Ovary (tissue), 7 donors: ENCODE measurements at regions not wholly inside any gene's neighbourhood (a gene's known extent, or its start where the extent isn't known, plus 50 kb on each side); places are given as distances from the start of the nearest gene placed in this dataset.

ENCODE experiments used
- DNase-seq, 5 donors: peaks; one replicate each; pipeline ENCODE4 v3.0.0-alpha.2; 2019 to 2020
- H3K27ac ChIP-seq, 2 donors: fragments of 200-600 bp; one replicate each; pipeline versions ENCODE4 v1.5.1 to v1.8.0; 2019 to 2022
- H3K27me3 ChIP-seq: fragments of 200-600 bp; one replicate; pipeline ENCODE4 v1.8.0; 2022
- H3K36me3 ChIP-seq: fragments of 200-600 bp; sonication (generic); one replicate; pipeline ENCODE4 v1.5.1; 2019
- H3K4me1 ChIP-seq: one replicate; pipeline ENCODE4 v1.8.1; 2013; ENCODE audit warnings: mild to moderate bottlenecking, moderate library complexity; ENCODE audit not compliant: insufficient read depth
- H3K4me3 ChIP-seq: fragments of 200-600 bp; sonication (generic); one replicate; pipeline ENCODE4 v1.5.1; 2017
- H3K9me3 ChIP-seq, 2 donors: fragments of 200-600 bp in 1 of 2; sonication (generic) in 1 of 2; one replicate each; pipeline versions ENCODE4 v1.5.1 to v1.8.1; 2013 to 2019; ENCODE audit warnings: mild to moderate bottlenecking in 1 of 2, moderate library complexity in 1 of 2
- EP300 ChIP-seq: sonication (generic); formaldehyde crosslinking; IDR thresholded peaks from one replicate; pipeline ENCODE4 v1.6.1; 2017; ENCODE audit warnings: antibody characterized with exemption
- POLR2A ChIP-seq: fragments of 450-650 bp; IDR thresholded peaks from one replicate; pipeline ENCODE4 v1.6.1; 2017; ENCODE audit warnings: antibody characterized with exemption, mild to moderate bottlenecking, moderate library complexity
- WGBS, 3 donors: extraction: QIAGEN DNeasy Blood & Tissue Kit in 1 of 3; methylation state at CpG; one replicate each; pipeline versions ENCODE4 v1.1.5 to v1.1.7; 2013 to 2017; 5-methylcytosine and 5-hydroxymethylcytosine counted together
- intact Hi-C, 4 donors: fragments of 100-400 bp; cut with DNase I; formaldehyde crosslinking; loops; one replicate each; pipeline versions ENCODE4 v1.11.0 to v1.15.1; 2022 to 2023
- TF ChIP-seq, protein P1 (sequence below), 3 donors: fragments of 450-650 bp in 2 of 3; fragments of 200-600 bp in 1 of 3; IDR thresholded peaks; one replicate each; pipeline versions ENCODE4 v1.5.1 to v1.8.0; 2016 to 2022; ENCODE audit warnings: antibody characterized with exemption in 3 of 3, mild to moderate bottlenecking in 1 of 3
- donor health status: DM: no; HTN: no; CAD: no; lungs with moderate emphysema.
- donor health status: DM: no; HTN: no; CAD: no.
- donor health status: Bipolar disorder and iron deficiency.
- donor health status: DM: no; HTN: no; CAD: no.
- donor health status: DM: yes; HTN: yes; CAD: no.

DNA sequence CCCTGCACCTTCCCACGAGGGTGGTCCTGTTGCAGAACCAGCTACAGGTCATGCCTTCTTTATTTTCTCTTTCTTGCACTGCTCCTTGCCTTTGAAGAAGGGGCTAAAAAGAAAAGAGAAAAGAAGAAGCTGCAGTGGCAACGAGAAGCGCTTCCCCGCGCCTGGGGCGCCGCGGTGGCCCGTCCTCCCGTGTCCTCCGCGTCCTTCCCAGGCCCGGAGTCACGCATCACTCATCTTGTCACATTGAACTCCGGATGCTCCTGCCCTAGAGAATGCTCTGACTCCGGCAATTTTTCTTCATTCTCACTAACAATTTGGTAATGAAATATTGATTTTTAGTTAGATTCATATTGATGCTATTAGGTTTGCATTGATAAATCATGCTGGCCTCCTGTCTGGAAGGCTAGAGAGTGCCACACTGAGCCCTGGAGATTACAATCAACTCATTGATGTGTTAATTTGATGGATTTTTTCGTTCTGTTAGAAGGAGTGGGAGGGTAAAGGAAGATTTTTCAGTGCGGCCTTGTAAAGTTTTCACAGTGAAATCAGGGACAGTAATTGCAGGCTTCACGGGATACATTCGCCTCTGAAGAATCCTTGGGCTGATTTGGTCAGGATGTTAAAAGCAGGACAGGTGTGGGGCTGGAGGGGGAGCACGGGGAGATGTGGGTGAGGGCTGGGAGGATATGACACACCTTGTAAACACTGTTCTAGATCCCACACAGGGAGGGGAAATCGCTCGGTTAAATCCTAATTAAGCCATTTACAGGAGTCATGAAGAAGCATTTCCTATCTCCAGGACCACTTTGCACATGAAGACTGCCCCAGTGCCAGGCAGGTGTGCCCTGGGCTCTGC lies 349.3 kb downstream of the ZNF516 start:
- intact Hi-C loops = no loop called here
- H3K36me3 ChIP-seq = no peaks in the 10 kb centered on the region
- 74 to 83% (median 81%) methylated on average over 23 of the region's 23 CpGs for WGBS, 3 donors
- H3K27ac ChIP-seq = no peak overlapping the region
- H3K9me3 ChIP-seq = no peaks in the 10 kb centered on the region
- H3K27me3 ChIP-seq = no peaks in the 10 kb centered on the region
- H3K4me1 ChIP-seq = peaks cover 1% of the 10 kb centered on the region
- DNase-seq = no peak
- TF ChIP-seq POLR2A = no peak
- no peak for TF ChIP-seq EP300
- TF ChIP-seq, protein P1, sequence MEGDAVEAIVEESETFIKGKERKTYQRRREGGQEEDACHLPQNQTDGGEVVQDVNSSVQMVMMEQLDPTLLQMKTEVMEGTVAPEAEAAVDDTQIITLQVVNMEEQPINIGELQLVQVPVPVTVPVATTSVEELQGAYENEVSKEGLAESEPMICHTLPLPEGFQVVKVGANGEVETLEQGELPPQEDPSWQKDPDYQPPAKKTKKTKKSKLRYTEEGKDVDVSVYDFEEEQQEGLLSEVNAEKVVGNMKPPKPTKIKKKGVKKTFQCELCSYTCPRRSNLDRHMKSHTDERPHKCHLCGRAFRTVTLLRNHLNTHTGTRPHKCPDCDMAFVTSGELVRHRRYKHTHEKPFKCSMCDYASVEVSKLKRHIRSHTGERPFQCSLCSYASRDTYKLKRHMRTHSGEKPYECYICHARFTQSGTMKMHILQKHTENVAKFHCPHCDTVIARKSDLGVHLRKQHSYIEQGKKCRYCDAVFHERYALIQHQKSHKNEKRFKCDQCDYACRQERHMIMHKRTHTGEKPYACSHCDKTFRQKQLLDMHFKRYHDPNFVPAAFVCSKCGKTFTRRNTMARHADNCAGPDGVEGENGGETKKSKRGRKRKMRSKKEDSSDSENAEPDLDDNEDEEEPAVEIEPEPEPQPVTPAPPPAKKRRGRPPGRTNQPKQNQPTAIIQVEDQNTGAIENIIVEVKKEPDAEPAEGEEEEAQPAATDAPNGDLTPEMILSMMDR (IDR thresholded peaks at IDR 0.05) = no peak
- H3K4me3 ChIP-seq = no peak overlapping the region

- H3K27ac ChIP-seq = no peak overlapping the region
- peaks cover 1% of the 10 kb centered on the region for H3K4me1 ChIP-seq
- WGBS, 3 donors = 70 to 71% (median 70%) methylated on average over 18 of the region's 18 CpGs
- intact Hi-C loops = no loop called here
- no peak for DNase-seq
- no peak overlapping the region for H3K4me3 ChIP-seq
- H3K9me3 ChIP-seq = no peaks in the 10 kb centered on the region
- no peaks in the 10 kb centered on the region for H3K27me3 ChIP-seq
- TF ChIP-seq POLR2A = no peak
- TF ChIP-seq EP300 = no peak
- TF ChIP-seq, protein P1 (IDR thresholded peaks at IDR 0.05) = no peak
- no peaks in the 10 kb centered on the region for H3K36me3 ChIP-seq
Measured at GRCh38 chr18:76144844-76145243, 350.2 kb downstream of the ZNF516 start.

- WGBS, 3 donors = 50 to 64% (median 61%) methylated on average over 2 of the region's 2 CpGs
- DNase-seq = no peak
- no peak overlapping the region for H3K4me3 ChIP-seq
- no peak overlapping the region for H3K27ac ChIP-seq
- intact Hi-C loops = no loop called here
- TF ChIP-seq POLR2A = no peak
- TF ChIP-seq, protein P1 (IDR thresholded peaks at IDR 0.05) = no peak
- no peak for TF ChIP-seq EP300
- H3K36me3 ChIP-seq = no peaks in the 10 kb centered on the region
- H3K9me3 ChIP-seq = no peaks in the 10 kb centered on the region
- H3K27me3 ChIP-seq = no peaks in the 10 kb centered on the region
- H3K4me1 ChIP-seq = peaks cover 1% of the 10 kb centered on the region
Measured at GRCh38 chr18:76142611-76143010, 352.4 kb downstream of the ZNF516 start.

DNA sequence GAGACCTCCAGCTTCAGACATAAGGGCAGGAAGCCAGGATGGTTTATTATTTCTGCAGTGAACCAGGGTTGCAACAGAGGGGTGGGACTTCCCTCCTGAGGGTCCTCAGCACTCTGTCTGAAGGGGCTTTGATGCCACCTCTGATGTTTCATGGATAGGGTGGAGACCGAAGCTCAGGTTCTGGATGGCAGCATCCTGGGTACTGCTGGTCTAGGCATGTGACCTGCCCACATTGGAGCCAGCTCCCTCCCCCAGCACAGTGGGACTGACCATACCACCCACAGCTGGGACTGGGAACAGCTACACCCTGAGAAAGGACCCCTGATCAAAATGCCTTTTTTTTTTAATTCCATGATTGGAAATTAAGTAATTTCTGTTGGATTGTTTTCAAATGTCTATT lies 355.2 kb downstream of the ZNF516 start:
- H3K4me3 ChIP-seq = no peak overlapping the region
- H3K4me1 ChIP-seq = peaks cover 1% of the 10 kb centered on the region
- no peaks in the 10 kb centered on the region for H3K36me3 ChIP-seq
- intact Hi-C loops = loop anchor here in 1 of 4 donors (5.0 kb wide), 1 partner anchor 407 kb away; no protein-coding TSS in a partner anchor
- H3K27ac ChIP-seq = no peak overlapping the region
- no peaks in the 10 kb centered on the region for H3K9me3 ChIP-seq
- no peak for TF ChIP-seq POLR2A
- TF ChIP-seq, protein P1 (IDR thresholded peaks at IDR 0.05) = no peak
- no peak for TF ChIP-seq EP300
- WGBS, 3 donors = 93 to 100% (median 100%) methylated on average over 1 of the region's 1 CpG
- H3K27me3 ChIP-seq = no peaks in the 10 kb centered on the region
- DNase-seq = no peak
